Esophagus muscularis mucosa (tissue), 4 donors: ENCODE measurements at regions not wholly inside any gene's neighbourhood (a gene's known extent, or its start where the extent isn't known, plus 50 kb on each side); places are given as distances from the start of the nearest gene placed in this dataset.

Experiments used
- DNase-seq: peaks from one replicate; pipeline ENCODE4 v3.0.0-alpha.2; 2017; ENCODE audit errors: extremely low spot score
- H3K27ac ChIP-seq, 4 donors: fragments of 200-600 bp; sonication (generic); replicated peaks in 1 of 4; 1 replicate in 3 of 4; 2 replicates in 1 of 4; pipeline ENCODE4 v1.5.1; 2016 to 2019; ENCODE audit warnings: mild to moderate bottlenecking in 1 of 4
- H3K27me3 ChIP-seq, 4 donors: fragments of 200-600 bp; sonication (generic); one replicate each; pipeline versions ENCODE4 v1.5.1 to v1.6.0; 2016 to 2019
- H3K36me3 ChIP-seq, 4 donors: fragments of 200-600 bp; sonication (generic); one replicate each; pipeline ENCODE4 v1.5.1; 2016 to 2019
- H3K4me1 ChIP-seq, 4 donors: fragments of 200-600 bp; sonication (generic); one replicate each; pipeline ENCODE4 v1.5.1; 2016 to 2019
- H3K4me3 ChIP-seq, 4 donors: fragments of 200-600 bp; sonication (generic); 1 replicate in 2 of 4; 2 replicates in 2 of 4; pipeline ENCODE4 v1.5.1; 2016 to 2019; ENCODE audit warnings: mild to moderate bottlenecking in 4 of 4, moderate library complexity in 1 of 4
- H3K9me3 ChIP-seq, 4 donors: fragments of 200-600 bp; sonication (generic); 1 replicate in 3 of 4; 2 replicates in 1 of 4; pipeline ENCODE4 v1.5.1; 2016 to 2019
- CTCF ChIP-seq, 3 experiments: fragments of 200-600 bp in 2 of 3; fragments of 450-650 bp in 1 of 3; sonication (generic) in 2 of 3; IDR thresholded peaks; one replicate each; pipeline ENCODE4 v1.5.1; 2017 to 2019; ENCODE audit warnings: antibody characterized with exemption in 3 of 3, mild to moderate bottlenecking in 2 of 3, moderate library complexity in 1 of 3
- EP300 ChIP-seq: sonication (generic); formaldehyde crosslinking; IDR thresholded peaks from one replicate; pipeline ENCODE4 v1.6.1; 2017; ENCODE audit warnings: antibody characterized with exemption
- POLR2A ChIP-seq: fragments of 450-650 bp; IDR thresholded peaks from one replicate; pipeline ENCODE4 v1.6.1; 2017; ENCODE audit warnings: antibody characterized with exemption, moderate library complexity, mild to moderate bottlenecking, low read depth
- POLR2AphosphoS5 ChIP-seq, 2 donors: sonication (generic); formaldehyde crosslinking; IDR thresholded peaks; one replicate each; pipeline ENCODE4 v1.6.1; 2017; ENCODE audit warnings: antibody characterized with exemption in 2 of 2
- WGBS: methylation state at CpG from one replicate; pipeline ENCODE4 v1.1.5; 2018; 5-methylcytosine and 5-hydroxymethylcytosine counted together
- intact Hi-C: fragments of 100-400 bp; cut with DNase I; formaldehyde crosslinking; loops from one replicate; pipeline ENCODE4 v1.15.1; 2023

- no peaks in the 10 kb centered on the region for H3K9me3 ChIP-seq
- H3K4me1 ChIP-seq: peaks cover 0 to 12% (median 6%) of the 10 kb centered on the region in 4 donors
- no peak for TF ChIP-seq CTCF (IDR thresholded peaks at IDR 0.05)
- no peak for TF ChIP-seq POLR2AphosphoS5 (IDR thresholded peaks at IDR 0.05)
- no peak for TF ChIP-seq POLR2A
- TF ChIP-seq EP300: no peak
- no peak overlapping the region for H3K27ac ChIP-seq
- intact Hi-C loops: no loop called here
- H3K4me3 ChIP-seq: no peak overlapping the region
- H3K27me3 ChIP-seq: no peaks in the 10 kb centered on the region
- no peak for DNase-seq
- 51% methylated on average over 1 of the region's 1 CpG for WGBS
- H3K36me3 ChIP-seq: no peaks in the 10 kb centered on the region
Measured at GRCh38 chr6:115767931-115768330, 292.8 kb downstream of the FRK start.

DNA sequence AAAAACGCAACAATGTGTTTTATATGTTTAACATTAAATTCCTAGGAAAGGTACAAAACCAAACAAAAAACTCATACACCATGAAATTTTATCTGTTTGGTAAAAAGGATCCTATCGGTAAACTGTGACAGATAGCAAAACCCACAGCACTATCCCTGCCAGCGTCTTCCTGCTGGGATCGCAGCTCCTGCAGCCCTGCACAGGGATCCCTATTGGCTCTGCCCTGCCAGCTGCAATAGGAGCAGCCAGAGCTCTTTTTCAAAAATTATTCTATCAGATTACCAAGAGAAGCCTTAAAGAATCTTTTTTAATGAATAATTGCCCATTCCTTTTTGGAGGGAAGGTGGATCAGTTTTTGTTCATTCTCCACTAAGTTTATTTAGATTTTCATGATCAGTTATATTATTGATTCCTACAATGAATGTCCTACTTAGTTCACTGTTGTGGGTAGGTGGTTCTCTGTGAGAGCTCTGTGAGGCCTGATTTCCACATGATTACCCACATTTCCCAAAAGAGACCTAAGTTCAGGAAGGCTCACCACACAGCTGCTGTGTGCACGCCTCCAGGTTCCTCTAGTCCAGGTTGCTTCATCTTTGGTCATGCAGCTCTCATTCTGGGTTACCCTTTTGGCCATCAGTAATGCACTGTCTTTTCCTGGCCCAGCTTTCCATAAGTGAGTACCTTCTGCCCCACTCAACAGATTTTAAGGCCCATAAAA lies 293.8 kb downstream of the FRK start:
- H3K9me3 ChIP-seq: peaks cover 0 to 5% (median 0%) of the 10 kb centered on the region in 4 donors
- peaks cover 0 to 12% (median 6%) of the 10 kb centered on the region in 4 donors for H3K4me1 ChIP-seq
- no peak overlapping the region for H3K4me3 ChIP-seq
- intact Hi-C loops: no loop called here
- H3K27ac ChIP-seq: no peak overlapping the region
- H3K36me3 ChIP-seq: no peaks in the 10 kb centered on the region
- H3K27me3 ChIP-seq: no peaks in the 10 kb centered on the region
- 86% methylated on average over 5 of the region's 5 CpGs for whole genome bisulfite sequencing
- TF ChIP-seq POLR2AphosphoS5 (IDR thresholded peaks at IDR 0.05) (no peak), POLR2A (no peak), EP300 (no peak), CTCF (IDR thresholded peaks at IDR 0.05) (no peak)
- DNase-seq: no peak

DNA sequence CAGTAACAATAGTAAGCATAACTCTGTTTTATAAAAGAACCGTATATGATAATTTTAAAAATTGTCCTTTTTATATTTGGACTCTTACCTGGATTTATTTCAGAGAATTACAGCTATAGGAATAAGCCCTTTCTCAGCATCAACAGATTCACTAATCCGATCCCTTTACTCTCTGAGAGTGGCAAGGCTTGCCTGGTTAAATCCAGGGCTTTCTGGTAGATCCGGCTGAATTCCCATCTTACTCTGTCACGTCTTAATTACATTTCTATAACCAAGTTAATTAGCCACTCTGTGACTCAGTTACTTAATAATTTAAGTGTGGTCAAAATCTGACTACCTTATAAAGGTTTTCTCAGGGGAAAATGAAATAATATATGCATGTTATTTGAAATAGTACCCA lies 294.7 kb downstream of the FRK start:
- Histone ChIP-seq H3K4me1 (peaks cover 0 to 12% (median 6%) of the 10 kb centered on the region in 4 donors), H3K9me3 (peaks cover 0 to 5% (median 0%) of the 10 kb centered on the region in 4 donors), H3K4me3 (no peak overlapping the region), H3K27me3 (no peaks in the 10 kb centered on the region), H3K36me3 (no peaks in the 10 kb centered on the region), H3K27ac (no peak overlapping the region)
- intact Hi-C loops: no loop called here
- no peak for TF ChIP-seq POLR2A
- TF ChIP-seq POLR2AphosphoS5 (IDR thresholded peaks at IDR 0.05): no peak
- TF ChIP-seq CTCF (IDR thresholded peaks at IDR 0.05): no peak
- no peak for TF ChIP-seq EP300
- no peak for DNase-seq
- WGBS: 90% methylated on average over 4 of the region's 4 CpGs

DNA sequence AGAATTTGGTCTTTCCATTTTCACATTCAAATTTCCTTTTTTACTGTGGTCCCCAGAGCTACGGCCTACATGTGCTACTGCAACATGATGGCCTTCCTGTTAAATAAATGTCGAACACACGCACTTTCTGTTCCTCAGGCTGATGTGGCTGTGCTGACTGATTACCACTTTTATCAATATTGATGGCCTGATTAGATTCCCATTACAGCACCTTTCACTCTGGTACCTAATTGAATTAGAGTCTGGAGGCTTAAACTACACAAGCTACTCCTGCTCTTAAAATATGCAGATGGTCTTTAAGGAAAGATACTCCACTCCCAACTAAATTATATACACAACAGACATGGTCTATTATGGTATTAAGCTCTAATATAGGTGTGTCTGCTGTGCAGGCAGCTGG lies 301.6 kb downstream of the FRK start:
- no peaks in the 10 kb centered on the region for H3K4me1 ChIP-seq
- no peak for TF ChIP-seq EP300
- TF ChIP-seq POLR2AphosphoS5 (IDR thresholded peaks at IDR 0.05): no peak
- no peak for TF ChIP-seq POLR2A
- no peak for TF ChIP-seq CTCF (IDR thresholded peaks at IDR 0.05)
- intact Hi-C loops: no loop called here
- no peak for DNase-seq
- H3K4me3 ChIP-seq: no peak overlapping the region
- no peaks in the 10 kb centered on the region for H3K36me3 ChIP-seq
- no peaks in the 10 kb centered on the region for H3K27me3 ChIP-seq
- 95% methylated on average over 3 of the region's 3 CpGs for WGBS
- H3K27ac ChIP-seq: no peak overlapping the region
- peaks cover 0 to 5% (median 0%) of the 10 kb centered on the region in 4 donors for H3K9me3 ChIP-seq

DNA sequence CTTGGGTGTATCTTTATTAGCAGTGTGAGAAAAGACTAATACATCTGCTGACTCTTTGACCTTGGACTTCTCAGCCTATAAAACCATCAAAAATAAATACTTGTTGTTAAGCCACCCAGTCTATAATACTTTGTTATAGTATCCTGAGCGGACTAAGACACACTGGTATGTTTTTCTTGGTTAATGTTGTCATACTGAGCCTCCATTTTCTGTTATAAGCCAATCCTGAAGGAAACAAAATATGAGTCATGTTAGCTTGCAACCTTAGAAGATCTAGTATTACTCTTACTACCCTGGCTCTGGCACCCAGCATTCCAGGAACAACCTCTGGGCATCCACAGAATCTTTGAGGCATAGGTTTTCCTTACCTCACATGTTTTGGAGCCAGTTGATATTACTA lies 307.2 kb downstream of the FRK start:
- Histone ChIP-seq H3K4me3 (no peak overlapping the region), H3K4me1 (peaks cover 0 to 6% (median 0%) of the 10 kb centered on the region in 4 donors), H3K36me3 (no peaks in the 10 kb centered on the region), H3K9me3 (no peaks in the 10 kb centered on the region), H3K27me3 (no peaks in the 10 kb centered on the region), H3K27ac (no peak overlapping the region)
- DNase-seq: no peak
- intact Hi-C loops: no loop called here
- TF ChIP-seq CTCF (IDR thresholded peaks at IDR 0.05): no peak
- TF ChIP-seq EP300: no peak
- no peak for TF ChIP-seq POLR2AphosphoS5 (IDR thresholded peaks at IDR 0.05)
- no peak for TF ChIP-seq POLR2A
- 68% methylated on average over 1 of the region's 1 CpG for WGBS
